Stimulated activated memory B cell treated with anti-CD40 and anti-IgM and Interleukin-4, amounts not matched to agents 10 μg/mL and 1 μg/mL and 100 μg/mL, for 72 hours (primary cell): ENCODE measurements at regions not wholly inside any gene's neighbourhood (a gene's known extent, or its start where the extent isn't known, plus 50 kb on each side); places are given as distances from the start of the nearest gene placed in this dataset.
"Not testable (repeated sequence)": the region's sequence is repeated elsewhere in the genome, so short reads cannot be mapped to it uniquely, and the experiment has no call there.

Source experiments
- ATAC-seq: fragments of 150-1000 bp; cut with Tn5 transposase; 2 replicates; pipeline ENCODE4 v1.10.0; 2021
- H3K27ac Mint-ChIP-seq: one replicate; pipeline ENCODE4 v1.8.0; 2022; ENCODE audit warnings: mild to moderate bottlenecking, mixed read lengths
- H3K27me3 Mint-ChIP-seq: one replicate; pipeline ENCODE4 v1.8.0; 2022; ENCODE audit warnings: mixed read lengths
- H3K36me3 Mint-ChIP-seq: one replicate; pipeline ENCODE4 v1.8.0; 2022; ENCODE audit warnings: mixed read lengths
- H3K4me1 Mint-ChIP-seq: one replicate; pipeline ENCODE4 v1.8.0; 2022; ENCODE audit warnings: mixed read lengths
- H3K4me3 Mint-ChIP-seq: one replicate; pipeline ENCODE4 v1.8.0; 2022; ENCODE audit warnings: mild to moderate bottlenecking, moderate library complexity, mixed read lengths
- H3K9me3 Mint-ChIP-seq: one replicate; pipeline ENCODE4 v1.8.0; 2022; ENCODE audit warnings: mixed read lengths

DNA sequence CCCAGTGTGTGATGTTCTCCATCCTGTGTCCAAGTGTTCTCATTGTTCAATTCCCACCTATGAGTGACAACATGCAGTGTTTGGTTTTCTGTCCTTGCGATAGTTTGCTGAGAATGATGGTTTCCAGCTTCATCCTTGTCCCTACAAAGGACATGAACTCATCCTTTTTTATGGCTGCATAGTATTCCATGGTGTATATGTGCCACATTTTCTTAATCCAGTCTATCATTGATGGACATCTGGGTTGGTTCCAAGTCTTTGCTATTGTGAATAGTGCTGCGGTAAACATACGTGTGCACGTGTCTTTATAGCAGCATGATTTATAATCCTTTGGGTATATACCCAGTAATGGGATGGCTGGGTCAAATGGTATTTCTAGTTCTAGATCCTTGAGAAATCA is 134.3 kb downstream of the CCDC71L start:
- not testable (repeated sequence) for H3K27ac Mint-ChIP-seq, ATAC-seq, H3K36me3 Mint-ChIP-seq, H3K9me3 Mint-ChIP-seq, H3K4me1 Mint-ChIP-seq, H3K4me3 Mint-ChIP-seq
- H3K27me3 Mint-ChIP-seq: peaks cover 17% of the 10 kb centered on the region

- no peak for ATAC-seq
- no peaks in the 10 kb centered on the region for H3K9me3 Mint-ChIP-seq
- H3K36me3 Mint-ChIP-seq: no peaks in the 10 kb centered on the region
- H3K27ac Mint-ChIP-seq: no peak overlapping the region
- H3K4me3 Mint-ChIP-seq: no peak overlapping the region
- peaks cover 17% of the 10 kb centered on the region for H3K27me3 Mint-ChIP-seq
- H3K4me1 Mint-ChIP-seq: no peaks in the 10 kb centered on the region
These were observed 136.3 kb downstream of the CCDC71L start for GRCh38 chr7:106524690-106525059.

- H3K9me3 Mint-ChIP-seq: no peaks in the 10 kb centered on the region
- H3K4me3 Mint-ChIP-seq: no peak overlapping the region
- H3K27me3 Mint-ChIP-seq: peaks cover 28% of the 10 kb centered on the region
- no peaks in the 10 kb centered on the region for H3K36me3 Mint-ChIP-seq
- no peak for ATAC-seq
- no peak overlapping the region for H3K27ac Mint-ChIP-seq
- H3K4me1 Mint-ChIP-seq: peaks cover under 1% of the 10 kb centered on the region
These were observed 137.5 kb downstream of the CCDC71L start for GRCh38 chr7:106523482-106523881.

DNA sequence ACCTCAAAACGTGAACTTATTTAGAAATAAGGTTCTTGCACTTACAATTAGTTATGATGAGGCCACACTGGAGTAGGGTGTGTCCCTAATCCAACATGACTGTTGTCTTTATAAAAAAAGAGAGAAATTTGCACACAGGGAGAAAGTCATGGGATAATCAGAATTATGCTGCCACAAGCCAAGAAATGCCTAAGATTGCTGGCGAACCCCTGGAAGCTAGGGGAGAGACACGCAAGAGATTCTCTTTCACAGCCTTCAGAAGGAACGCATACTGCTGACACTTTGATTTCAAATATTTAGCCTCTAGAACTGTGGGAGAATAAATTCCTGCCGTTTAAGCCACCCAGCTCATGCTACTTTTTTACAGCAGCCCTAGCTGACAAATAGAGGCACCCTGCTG is 138.3 kb downstream of the CCDC71L start:
- peaks cover 36% of the 10 kb centered on the region for H3K27me3 Mint-ChIP-seq
- peaks cover 7% of the 10 kb centered on the region for H3K4me1 Mint-ChIP-seq
- no peak for ATAC-seq
- H3K27ac Mint-ChIP-seq: no peak overlapping the region
- H3K36me3 Mint-ChIP-seq: no peaks in the 10 kb centered on the region
- no peaks in the 10 kb centered on the region for H3K9me3 Mint-ChIP-seq
- H3K4me3 Mint-ChIP-seq: no peak overlapping the region

- Mint-ChIP-seq H3K27me3 (peaks cover 39% of the 10 kb centered on the region), H3K36me3 (no peaks in the 10 kb centered on the region), H3K4me1 (peaks cover 7% of the 10 kb centered on the region), H3K27ac (no peak overlapping the region), H3K4me3 (no peak overlapping the region), H3K9me3 (no peaks in the 10 kb centered on the region)
- ATAC-seq: no peak
These were observed 139.4 kb downstream of the CCDC71L start for GRCh38 chr7:106521541-106521940.

- peaks cover 39% of the 10 kb centered on the region for H3K27me3 Mint-ChIP-seq
- H3K4me3 Mint-ChIP-seq: no peak overlapping the region
These were observed 139.9 kb downstream of the CCDC71L start for GRCh38 chr7:106520962-106521514.

DNA sequence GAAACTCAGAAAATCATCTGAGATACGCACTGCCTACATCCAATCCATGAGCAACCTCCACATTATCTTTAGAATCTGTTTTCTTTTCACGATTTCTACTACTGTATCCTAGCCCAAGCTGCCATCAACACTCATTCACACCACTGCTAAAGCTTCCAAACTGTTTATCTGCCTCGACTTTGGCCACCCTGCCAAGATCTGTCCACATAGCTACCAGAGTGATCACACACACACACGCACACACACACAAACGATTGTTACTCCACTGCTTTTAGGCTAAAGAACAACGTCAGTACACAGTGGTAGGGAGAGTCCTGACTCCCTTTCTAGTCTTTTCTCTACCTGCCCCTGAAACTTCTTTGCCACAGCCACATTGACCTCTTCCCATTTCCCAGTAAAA is 142.0 kb downstream of the CCDC71L start:
- Mint-ChIP-seq H3K27me3 (peaks cover 29% of the 10 kb centered on the region), H3K9me3 (no peaks in the 10 kb centered on the region), H3K27ac (no peak overlapping the region), H3K4me3 (no peak overlapping the region), H3K4me1 (peaks cover 7% of the 10 kb centered on the region), H3K36me3 (no peaks in the 10 kb centered on the region)
- no peak for ATAC-seq

More at GRCh38 chr7:106520962-106521514, 139.9 kb downstream of the CCDC71L start:
- H3K27ac Mint-ChIP-seq: no peak overlapping the region
- H3K4me1 Mint-ChIP-seq: peaks cover 7% of the 10 kb centered on the region
- no peaks in the 10 kb centered on the region for H3K9me3 Mint-ChIP-seq
- no peak for ATAC-seq
- H3K36me3 Mint-ChIP-seq: no peaks in the 10 kb centered on the region

GRCh38 chr7:106518239-106518638 is 142.7 kb downstream of the CCDC71L start:
- Mint-ChIP-seq H3K4me1 (peaks cover 7% of the 10 kb centered on the region), H3K4me3 (no peak overlapping the region), H3K27me3 (peaks cover 23% of the 10 kb centered on the region), H3K27ac (no peak overlapping the region), H3K9me3 (no peaks in the 10 kb centered on the region), H3K36me3 (no peaks in the 10 kb centered on the region)
- no peak for ATAC-seq

DNA sequence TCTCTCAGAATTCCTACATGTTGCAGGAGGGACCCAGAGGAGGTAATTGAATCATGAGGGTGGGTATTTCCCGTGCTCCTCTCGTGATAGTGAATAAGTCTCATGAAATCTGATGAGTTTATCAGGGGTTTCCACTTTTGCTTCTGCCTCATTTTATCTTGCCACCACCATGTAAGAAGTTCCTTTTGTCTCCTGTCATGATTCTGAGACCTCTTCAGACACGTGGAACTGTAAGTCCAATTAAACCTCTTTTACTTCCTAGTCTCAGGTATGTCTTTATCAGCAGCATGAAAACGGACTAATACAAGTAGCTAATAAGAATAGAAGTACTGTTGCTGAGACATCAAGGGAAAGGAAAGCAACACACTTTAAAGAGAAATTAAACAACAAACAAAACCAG is 143.4 kb downstream of the CCDC71L start:
- H3K4me3 Mint-ChIP-seq: no peak overlapping the region
- no peaks in the 10 kb centered on the region for H3K9me3 Mint-ChIP-seq
- peaks cover 23% of the 10 kb centered on the region for H3K27me3 Mint-ChIP-seq
- no peaks in the 10 kb centered on the region for H3K36me3 Mint-ChIP-seq
- H3K4me1 Mint-ChIP-seq: peaks cover 7% of the 10 kb centered on the region
- no peak overlapping the region for H3K27ac Mint-ChIP-seq
- no peak for ATAC-seq

- peaks cover 23% of the 10 kb centered on the region for H3K27me3 Mint-ChIP-seq
- H3K36me3 Mint-ChIP-seq: no peaks in the 10 kb centered on the region
- H3K9me3 Mint-ChIP-seq: no peaks in the 10 kb centered on the region
- ATAC-seq: no peak
- no peak overlapping the region for H3K27ac Mint-ChIP-seq
- H3K4me3 Mint-ChIP-seq: no peak overlapping the region
- H3K4me1 Mint-ChIP-seq: peaks cover 7% of the 10 kb centered on the region
These were observed 145.6 kb downstream of the CCDC71L start for GRCh38 chr7:106515321-106515720.

GRCh38 chr7:106514881-106515280 is 146.1 kb downstream of the CCDC71L start:
- Mint-ChIP-seq H3K27ac (no peak overlapping the region), H3K9me3 (no peaks in the 10 kb centered on the region), H3K27me3 (peaks cover 23% of the 10 kb centered on the region), H3K4me1 (peaks cover 7% of the 10 kb centered on the region), H3K4me3 (no peak overlapping the region), H3K36me3 (no peaks in the 10 kb centered on the region)
- no peak for ATAC-seq

- H3K27me3 Mint-ChIP-seq: no peaks in the 10 kb centered on the region
- H3K9me3 Mint-ChIP-seq: no peaks in the 10 kb centered on the region
- no peak overlapping the region for H3K27ac Mint-ChIP-seq
- no peak overlapping the region for H3K4me3 Mint-ChIP-seq
- no peaks in the 10 kb centered on the region for H3K4me1 Mint-ChIP-seq
- no peaks in the 10 kb centered on the region for H3K36me3 Mint-ChIP-seq
- ATAC-seq: no peak
These were observed 148.7 kb downstream of the CCDC71L start for GRCh38 chr7:106512217-106512616.

DNA sequence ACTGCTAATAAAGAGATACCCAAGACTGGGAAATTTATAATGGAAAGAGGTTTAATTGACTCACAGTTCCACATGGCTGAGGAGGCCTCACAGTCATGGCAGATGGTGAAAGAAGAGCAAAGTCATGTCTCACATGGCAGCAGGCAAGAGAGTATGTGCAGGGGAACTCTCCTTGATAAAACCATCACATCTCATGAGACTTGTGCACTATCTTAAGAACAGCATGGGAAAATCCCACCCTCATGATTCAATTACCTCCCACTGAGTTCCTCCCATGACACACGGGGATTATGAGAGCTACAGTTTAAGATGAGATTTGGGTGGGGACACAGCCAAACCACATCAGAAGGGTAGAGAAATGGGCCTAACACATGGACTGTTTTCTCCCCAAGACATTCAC is 156.3 kb downstream of the CCDC71L start:
- peaks cover 6% of the 10 kb centered on the region for H3K4me1 Mint-ChIP-seq
- no peak for ATAC-seq
- no peak overlapping the region for H3K4me3 Mint-ChIP-seq
- H3K27ac Mint-ChIP-seq: no peak overlapping the region
- H3K36me3 Mint-ChIP-seq: no peaks in the 10 kb centered on the region
- H3K27me3 Mint-ChIP-seq: no peaks in the 10 kb centered on the region
- peaks cover 6% of the 10 kb centered on the region for H3K9me3 Mint-ChIP-seq

DNA sequence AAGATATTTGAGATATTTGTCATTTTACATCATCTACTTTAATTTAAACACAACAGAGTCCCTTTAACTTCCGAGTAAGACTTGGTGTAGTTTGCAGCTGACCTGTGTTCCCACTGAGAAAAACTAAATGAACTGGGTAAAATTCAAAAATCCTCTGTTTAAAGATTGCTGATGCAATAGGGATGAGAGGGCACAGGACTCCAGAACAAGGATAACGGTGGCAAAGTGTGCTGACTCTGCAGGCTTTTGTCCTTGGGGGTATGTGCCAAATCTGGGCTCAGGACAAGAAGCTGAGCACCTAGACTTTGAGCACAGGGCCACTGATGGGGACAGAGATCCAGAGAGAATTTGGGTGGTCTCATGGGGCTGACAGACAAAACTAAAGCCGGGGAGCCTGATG is 156.8 kb downstream of the CCDC71L start:
- no peak overlapping the region for H3K27ac Mint-ChIP-seq
- H3K36me3 Mint-ChIP-seq: no peaks in the 10 kb centered on the region
- H3K9me3 Mint-ChIP-seq: peaks cover 6% of the 10 kb centered on the region
- no peak for ATAC-seq
- no peaks in the 10 kb centered on the region for H3K27me3 Mint-ChIP-seq
- no peak overlapping the region for H3K4me3 Mint-ChIP-seq
- H3K4me1 Mint-ChIP-seq: peaks cover 6% of the 10 kb centered on the region

GRCh38 chr7:106503626-106504025 is 157.3 kb downstream of the CCDC71L start:
- no peak overlapping the region for H3K27ac Mint-ChIP-seq
- H3K36me3 Mint-ChIP-seq: no peaks in the 10 kb centered on the region
- no peak for ATAC-seq
- H3K4me1 Mint-ChIP-seq: peaks cover 6% of the 10 kb centered on the region
- no peaks in the 10 kb centered on the region for H3K27me3 Mint-ChIP-seq
- H3K4me3 Mint-ChIP-seq: no peak overlapping the region
- peaks cover 6% of the 10 kb centered on the region for H3K9me3 Mint-ChIP-seq

GRCh38 chr7:106501605-106502580 is 159.1 kb downstream of the CCDC71L start:
- H3K27ac Mint-ChIP-seq: no peak overlapping the region
- H3K9me3 Mint-ChIP-seq: peaks cover 6% of the 10 kb centered on the region
- peaks cover 6% of the 10 kb centered on the region for H3K4me1 Mint-ChIP-seq
- no peaks in the 10 kb centered on the region for H3K36me3 Mint-ChIP-seq
- no peak overlapping the region for H3K4me3 Mint-ChIP-seq
- ATAC-seq: peak; percentile 51
- no peaks in the 10 kb centered on the region for H3K27me3 Mint-ChIP-seq
